Central memory CD8-positive, alpha-beta T cell (primary cell): ENCODE measurements at regions not wholly inside any gene's neighbourhood (a gene's known extent, or its start where the extent isn't known, plus 50 kb on each side); places are given as distances from the start of the nearest gene placed in this dataset.
"Not testable (repeated sequence)": the region's sequence is repeated elsewhere in the genome, so short reads cannot be mapped to it uniquely, and the experiment has no call there.

Source experiments
- ATAC-seq: fragments of 150-1000 bp; cut with Tn5 transposase; replicated peaks from 2 replicates; pipeline ENCODE4 v1.10.0; 2022; ENCODE audit warnings: mild to moderate bottlenecking, moderate FRiP score, moderate number of reproducible peaks; ENCODE audit not compliant: poor library complexity, severe bottlenecking; ENCODE audit errors: extremely low read depth
- DNase-seq, 2 donors: peaks; one replicate each; pipeline ENCODE4 v3.0.0; 2021; ENCODE audit warnings: low spot score in 2 of 2
- H3K27ac Mint-ChIP-seq: one replicate; pipeline ENCODE4 v1.8.0; 2022; ENCODE audit warnings: low read depth, mild to moderate bottlenecking, moderate library complexity, mixed read lengths
- H3K27me3 Mint-ChIP-seq: one replicate; pipeline ENCODE4 v1.8.0; 2022; ENCODE audit warnings: mixed read lengths
- H3K36me3 Mint-ChIP-seq: one replicate; pipeline ENCODE4 v1.8.0; 2022; ENCODE audit warnings: mild to moderate bottlenecking, moderate library complexity, mixed read lengths; ENCODE audit not compliant: insufficient read depth
- H3K4me1 Mint-ChIP-seq: one replicate; pipeline ENCODE4 v1.8.0; 2022; ENCODE audit warnings: mixed read lengths
- H3K4me3 Mint-ChIP-seq: one replicate; pipeline ENCODE4 v1.8.0; 2022; ENCODE audit warnings: mild to moderate bottlenecking, moderate library complexity, mixed read lengths
- H3K9me3 Mint-ChIP-seq: one replicate; pipeline ENCODE4 v1.8.0; 2022; ENCODE audit warnings: mixed read lengths

DNA sequence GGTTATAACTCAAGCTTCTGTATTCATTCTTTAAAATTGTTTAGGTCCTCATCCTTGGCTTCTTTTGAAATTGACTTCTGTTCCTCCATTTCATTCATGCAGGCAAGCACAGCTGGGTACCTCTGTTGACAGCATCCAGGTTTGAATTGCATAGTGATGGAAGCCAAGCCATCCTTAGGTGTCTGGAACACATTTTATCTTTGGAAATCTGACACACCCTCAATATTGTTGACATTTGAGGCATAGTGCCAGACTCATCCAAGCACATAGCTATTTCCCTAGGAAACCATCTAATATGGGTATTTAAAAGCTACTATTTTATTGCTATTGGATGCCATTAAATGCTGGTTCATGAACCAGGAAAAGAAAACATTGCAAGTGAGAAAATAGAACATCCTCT lies 142.1 kb upstream of the PTPRZ1 start:
- no peaks in the 10 kb centered on the region for H3K27me3 Mint-ChIP-seq
- H3K4me1 Mint-ChIP-seq, result no peaks in the 10 kb centered on the region
- ATAC-seq, result no peak
- no peak overlapping the region for H3K27ac Mint-ChIP-seq
- H3K36me3 Mint-ChIP-seq, result no peaks in the 10 kb centered on the region
- DNase-seq, result no peak
- peaks cover 21% of the 10 kb centered on the region for H3K9me3 Mint-ChIP-seq
- H3K4me3 Mint-ChIP-seq, result no peak overlapping the region

DNA sequence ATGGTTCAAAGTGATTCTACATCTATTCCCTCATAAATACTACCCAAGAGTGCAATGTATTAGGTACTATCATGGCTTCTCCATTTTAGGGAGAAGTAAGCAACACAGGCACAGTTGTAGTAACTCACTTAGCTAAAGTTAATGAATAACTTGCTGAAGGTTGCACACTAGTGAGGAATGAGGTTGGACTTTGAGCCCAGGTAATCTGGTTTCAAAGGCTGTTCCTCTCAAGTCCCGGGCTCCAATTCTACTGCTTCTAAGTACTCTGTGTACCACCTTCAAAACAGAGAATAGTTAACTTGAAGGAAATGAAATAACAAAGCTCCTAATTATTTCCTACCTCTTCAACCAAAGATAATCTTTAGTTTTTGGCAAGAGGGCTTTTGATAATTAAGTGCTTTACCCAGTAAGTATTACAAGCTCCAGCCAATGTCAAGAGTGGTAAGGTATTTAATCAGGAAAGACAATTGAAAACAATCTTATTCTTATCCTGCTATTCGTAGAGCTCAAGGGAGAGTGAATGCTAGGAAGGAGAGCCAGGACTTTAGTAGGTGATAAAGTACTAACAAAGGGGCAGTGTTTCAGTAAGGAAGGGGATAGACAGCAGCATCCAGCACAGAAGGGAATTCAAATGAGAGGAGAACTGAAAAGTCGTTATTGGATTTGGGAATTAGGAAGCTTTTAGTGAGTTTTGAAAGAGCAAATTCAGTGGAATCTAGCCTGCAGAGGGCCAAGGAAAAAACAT lies 158.2 kb upstream of the PTPRZ1 start:
- Mint-ChIP-seq H3K4me1 (no peaks in the 10 kb centered on the region), H3K27ac (no peak overlapping the region), H3K27me3 (no peaks in the 10 kb centered on the region), H3K36me3 (peaks cover 4% of the 10 kb centered on the region), H3K9me3 (peaks cover 20% of the 10 kb centered on the region), H3K4me3 (no peak overlapping the region)
- DNase-seq (no peak), ATAC-seq (no peak)

- not testable (repeated sequence) for H3K27me3 Mint-ChIP-seq, ATAC-seq, H3K27ac Mint-ChIP-seq, H3K36me3 Mint-ChIP-seq, DNase-seq, H3K4me3 Mint-ChIP-seq, H3K4me1 Mint-ChIP-seq
- peaks cover 15% of the 10 kb centered on the region for H3K9me3 Mint-ChIP-seq
Measured at GRCh38 chr7:121712961-121713360, 160.0 kb upstream of the PTPRZ1 start.

DNA sequence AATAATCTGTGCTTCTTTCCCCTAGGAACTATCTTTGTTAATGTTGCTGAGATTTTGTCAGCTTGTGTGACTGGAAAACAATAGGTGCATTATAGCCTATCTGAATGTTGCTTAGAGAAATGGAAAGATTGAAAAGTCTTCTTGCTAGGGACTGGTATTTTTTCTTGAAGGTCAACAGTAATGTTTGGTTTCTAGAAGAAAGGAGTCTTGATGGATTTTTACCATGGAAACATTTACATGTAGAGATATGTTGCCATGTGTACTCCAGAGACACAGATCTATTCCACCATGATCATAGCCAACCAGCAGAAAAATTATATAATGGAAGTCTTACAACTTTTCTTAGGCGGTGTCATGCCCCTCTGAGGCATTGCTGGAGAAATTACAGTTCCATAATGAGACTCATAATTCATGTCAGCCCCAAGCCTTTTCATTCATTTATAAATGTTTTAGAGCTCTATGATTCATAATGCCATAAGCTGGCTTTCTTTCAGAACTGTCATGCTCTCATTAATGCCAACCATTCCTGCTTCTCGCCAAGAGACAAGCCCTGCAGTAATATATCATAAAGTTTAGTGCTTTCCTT lies 175.1 kb upstream of the PTPRZ1 start:
- Mint-ChIP-seq H3K4me1 (no peaks in the 10 kb centered on the region), H3K9me3 (no peaks in the 10 kb centered on the region), H3K4me3 (no peak overlapping the region), H3K27ac (no peak overlapping the region), H3K36me3 (no peaks in the 10 kb centered on the region), H3K27me3 (no peaks in the 10 kb centered on the region)
- no peak for DNase-seq
- ATAC-seq, result no peak

GRCh38 chr7:121696954-121697353 lies 176.0 kb upstream of the PTPRZ1 start:
- Mint-ChIP-seq H3K36me3 (no peaks in the 10 kb centered on the region), H3K4me3 (no peak overlapping the region), H3K27ac (no peak overlapping the region), H3K9me3 (no peaks in the 10 kb centered on the region), H3K27me3 (no peaks in the 10 kb centered on the region), H3K4me1 (no peaks in the 10 kb centered on the region)
- no peak for DNase-seq
- no peak for ATAC-seq

GRCh38 chr7:121689749-121690148 lies 183.2 kb upstream of the PTPRZ1 start:
- Mint-ChIP-seq H3K27ac (no peak overlapping the region), H3K9me3 (peaks cover 12% of the 10 kb centered on the region), H3K4me1 (no peaks in the 10 kb centered on the region), H3K36me3 (no peaks in the 10 kb centered on the region), H3K4me3 (no peak overlapping the region), H3K27me3 (no peaks in the 10 kb centered on the region)
- no peak for ATAC-seq
- DNase-seq, result no peak

DNA sequence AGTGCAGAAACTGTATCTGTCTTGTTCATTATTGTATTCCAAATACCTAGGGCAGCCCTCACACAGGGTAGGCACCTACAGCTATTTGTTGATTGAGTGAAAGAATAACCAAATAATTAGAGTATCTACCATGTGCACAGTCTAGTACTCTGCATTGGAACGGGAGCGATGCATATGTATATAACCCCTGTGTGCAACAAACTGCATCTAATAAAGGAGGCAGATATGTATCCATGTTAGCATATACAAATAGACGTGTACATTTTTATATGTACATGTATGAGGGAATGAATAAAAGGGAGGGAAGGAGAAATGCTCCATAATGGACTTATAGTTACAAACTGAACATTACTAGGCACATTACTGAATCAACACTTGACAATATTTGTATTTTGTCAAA lies 191.3 kb upstream of the PTPRZ1 start:
- Mint-ChIP-seq H3K27me3 (no peaks in the 10 kb centered on the region), H3K36me3 (no peaks in the 10 kb centered on the region), H3K4me3 (no peak overlapping the region), H3K9me3 (peaks cover 10% of the 10 kb centered on the region), H3K4me1 (no peaks in the 10 kb centered on the region), H3K27ac (no peak overlapping the region)
- ATAC-seq, result no peak
- DNase-seq, result no peak

DNA sequence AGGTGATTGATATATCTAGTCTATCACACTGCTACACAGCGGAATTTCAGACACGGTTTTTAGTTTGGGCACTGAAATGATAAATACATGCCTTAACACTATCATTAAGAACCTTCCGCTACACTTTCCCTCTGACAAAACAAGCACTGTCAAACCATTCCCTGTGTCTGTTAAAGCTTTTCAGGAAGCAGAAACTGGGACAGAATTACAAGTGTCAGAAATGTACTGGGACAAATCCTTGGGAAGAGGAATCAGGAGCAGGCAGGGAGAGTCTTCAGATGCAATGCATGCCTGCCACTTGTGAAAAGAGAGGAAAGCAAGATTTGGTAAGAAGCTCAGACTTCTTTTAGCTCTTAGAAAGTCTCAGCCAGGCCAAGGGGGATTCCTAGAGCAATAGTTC lies 196.8 kb upstream of the PTPRZ1 start:
- no peaks in the 10 kb centered on the region for H3K36me3 Mint-ChIP-seq
- no peak for DNase-seq
- no peak overlapping the region for H3K27ac Mint-ChIP-seq
- no peak for ATAC-seq
- H3K4me1 Mint-ChIP-seq, result no peaks in the 10 kb centered on the region
- H3K4me3 Mint-ChIP-seq, result no peak overlapping the region
- peaks cover 5% of the 10 kb centered on the region for H3K9me3 Mint-ChIP-seq
- no peaks in the 10 kb centered on the region for H3K27me3 Mint-ChIP-seq

GRCh38 chr7:121674455-121674854 lies 198.5 kb upstream of the PTPRZ1 start:
- H3K9me3 Mint-ChIP-seq, H3K36me3 Mint-ChIP-seq, ATAC-seq, DNase-seq, H3K4me1 Mint-ChIP-seq, H3K27ac Mint-ChIP-seq, H3K27me3 Mint-ChIP-seq, H3K4me3 Mint-ChIP-seq: not testable (repeated sequence)

DNA sequence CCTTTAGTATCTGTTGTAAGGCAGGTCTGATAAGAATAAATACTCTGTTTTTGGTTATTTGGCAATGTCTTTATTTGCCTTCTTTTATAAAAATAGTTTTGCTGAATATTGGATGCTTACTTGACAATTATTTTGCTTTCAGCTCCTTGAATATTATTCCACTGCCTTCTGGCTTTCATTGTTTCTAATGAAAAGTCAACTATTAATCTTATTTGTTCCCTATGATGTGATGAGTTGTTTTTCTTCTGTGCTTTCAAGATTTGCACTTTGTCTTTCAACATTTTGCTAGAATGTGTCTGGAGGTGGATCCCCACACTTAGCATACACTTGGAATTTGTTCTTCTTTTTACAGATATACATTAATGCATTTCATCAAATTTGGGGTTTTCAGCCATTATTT lies 203.8 kb upstream of the PTPRZ1 start:
- peaks cover 1% of the 10 kb centered on the region for H3K36me3 Mint-ChIP-seq
- H3K4me3 Mint-ChIP-seq, result no peak overlapping the region
- H3K27ac Mint-ChIP-seq, result no peak overlapping the region
- H3K4me1 Mint-ChIP-seq, result no peaks in the 10 kb centered on the region
- DNase-seq, result no peak
- ATAC-seq, result no peak
- H3K9me3 Mint-ChIP-seq, result no peaks in the 10 kb centered on the region
- H3K27me3 Mint-ChIP-seq, result no peaks in the 10 kb centered on the region

GRCh38 chr7:121666306-121666705 lies 206.7 kb upstream of the PTPRZ1 start:
- H3K27me3 Mint-ChIP-seq, result no peaks in the 10 kb centered on the region
- H3K9me3 Mint-ChIP-seq, result peaks cover 4% of the 10 kb centered on the region
- H3K4me3 Mint-ChIP-seq, result no peak overlapping the region
- DNase-seq (no peak), ATAC-seq (no peak)
- H3K27ac Mint-ChIP-seq, result no peak overlapping the region
- peaks cover 1% of the 10 kb centered on the region for H3K36me3 Mint-ChIP-seq
- no peaks in the 10 kb centered on the region for H3K4me1 Mint-ChIP-seq

- ATAC-seq, result no peak
- Mint-ChIP-seq H3K4me1 (no peaks in the 10 kb centered on the region), H3K27me3 (no peaks in the 10 kb centered on the region), H3K4me3 (no peak overlapping the region), H3K9me3 (peaks cover 10% of the 10 kb centered on the region), H3K36me3 (no peaks in the 10 kb centered on the region), H3K27ac (no peak overlapping the region)
- no peak for DNase-seq
Measured at GRCh38 chr7:121643320-121643719, 229.6 kb upstream of the PTPRZ1 start.

- ATAC-seq (no peak), DNase-seq (no peak)
- Mint-ChIP-seq H3K36me3 (no peaks in the 10 kb centered on the region), H3K4me3 (no peak overlapping the region), H3K4me1 (no peaks in the 10 kb centered on the region), H3K9me3 (peaks cover 10% of the 10 kb centered on the region), H3K27me3 (no peaks in the 10 kb centered on the region), H3K27ac (no peak overlapping the region)
Measured at GRCh38 chr7:121639705-121640104, 233.3 kb upstream of the PTPRZ1 start.
